AG04449 (cell line): ENCODE measurements at regions not wholly inside any gene's neighbourhood (a gene's known extent, or its start where the extent isn't known, plus 50 kb on each side); places are given as distances from the start of the nearest gene placed in this dataset.

ENCODE experiments used
- CTCF ChIA-PET: fragments of 350-600 bp; formaldehyde crosslinking; extraction: SDS; loops from one replicate; lab custom pipeline; 2021; ENCODE audit warnings: antibody characterized with exemption; lab: Yijun Ruan, JAX
- POLR2A ChIA-PET: fragments of 400-600, 350-600 bp; formaldehyde crosslinking; extraction: SDS; loops from one replicate; lab custom pipeline; 2020; ENCODE audit warnings: antibody characterized with exemption, inconsistent platforms; lab: Yijun Ruan, JAX
- DNase-seq: peaks from one replicate; pipeline ENCODE4 v3.0.0-alpha.2; 2010; ENCODE audit warnings: low read depth, low spot score
- H3K4me3 ChIP-seq: 2 replicates; pipeline ENCODE4 v1.5.1; 2011; ENCODE audit warnings: low read depth, mild to moderate bottlenecking, control low read depth, low read length
- CTCF ChIP-seq: IDR thresholded peaks from one replicate; pipeline ENCODE4 v1.5.1; 2011; ENCODE audit warnings: mild to moderate bottlenecking, moderate library complexity, low read length, control low read depth, inconsistent platforms; ENCODE audit not compliant: insufficient read depth; ENCODE audit errors: missing control alignments

- POLR2A ChIA-PET: no interaction called here
- CTCF ChIA-PET: no interaction called here
- DNase-seq: no peak
- no peak overlapping the region for H3K4me3 ChIP-seq
- no peak for TF ChIP-seq CTCF
These were observed 157.6 kb upstream of the PDE7B start for GRCh38 chr6:135693811-135694370.

GRCh38 chr6:135699705-135700104 lies 151.8 kb upstream of the PDE7B start:
- POLR2A ChIA-PET: no interaction called here
- DNase-seq: no peak
- no peak overlapping the region for H3K4me3 ChIP-seq
- no peak for TF ChIP-seq CTCF
- CTCF ChIA-PET: interaction anchor here (1.1 kb wide), 1 partner anchor 130 kb away, joined by 3 read pairs; no protein-coding TSS in a partner anchor

GRCh38 chr6:135701426-135701825 lies 150.1 kb upstream of the PDE7B start:
- TF ChIP-seq CTCF: no peak
- CTCF ChIA-PET: no interaction called here
- no peak for DNase-seq
- H3K4me3 ChIP-seq: no peak overlapping the region
- POLR2A ChIA-PET: no interaction called here

GRCh38 chr6:135703007-135703406 lies 148.5 kb upstream of the PDE7B start:
- no peak for TF ChIP-seq CTCF
- CTCF ChIA-PET: no interaction called here

GRCh38 chr6:135703621-135704020 lies 147.9 kb upstream of the PDE7B start:
- TF ChIP-seq CTCF: no peak
- no peak for DNase-seq
- ChIA-PET POLR2A (no interaction called here), CTCF (no interaction called here)
- H3K4me3 ChIP-seq: no peak overlapping the region

More at GRCh38 chr6:135703007-135703406, 148.5 kb upstream of the PDE7B start:
- DNase-seq: no peak
- POLR2A ChIA-PET: no interaction called here
- H3K4me3 ChIP-seq: no peak overlapping the region

- ChIA-PET POLR2A (no interaction called here), CTCF (no interaction called here)
- TF ChIP-seq CTCF: no peak
- no peak overlapping the region for H3K4me3 ChIP-seq
- DNase-seq: no peak
These were observed 144.1 kb upstream of the PDE7B start for GRCh38 chr6:135707426-135707825.
